Left lung (tissue), 4 donors: ENCODE measurements at regions not wholly inside any gene's neighbourhood (a gene's known extent, or its start where the extent isn't known, plus 50 kb on each side); places are given as distances from the start of the nearest gene placed in this dataset.

Experiments used
- ATAC-seq: fragments of 200-7000 bp; cut with Tn5 transposase; one replicate; pipeline ENCODE4 v1.9.1; 2020; ENCODE audit warnings: moderate library complexity
- DNase-seq, 4 donors: peaks; one replicate each; pipeline ENCODE4 v3.0.0-alpha.2; 2013 to 2020
- H3K27ac ChIP-seq, 2 donors: fragments of 200-600 bp; sonication (generic) in 1 of 2; one replicate each; pipeline versions ENCODE4 v1.5.0 to v1.8.0; 2020 to 2021
- H3K27me3 ChIP-seq, 2 donors: fragments of 200-600 bp; sonication (generic) in 1 of 2; one replicate each; pipeline versions ENCODE4 v1.5.0 to v1.8.0; 2020 to 2021
- H3K36me3 ChIP-seq, 2 donors: fragments of 200-600 bp; sonication (generic) in 1 of 2; one replicate each; pipeline versions ENCODE4 v1.5.0 to v1.8.0; 2020 to 2021
- H3K4me1 ChIP-seq, 2 donors: fragments of 200-600 bp; one replicate each; pipeline ENCODE4 v1.8.0; 2021
- H3K4me3 ChIP-seq, 2 donors: fragments of 200-600 bp; sonication (generic) in 1 of 2; one replicate each; pipeline versions ENCODE4 v1.5.0 to v1.8.0; 2020 to 2021; ENCODE audit warnings: mild to moderate bottlenecking in 1 of 2
- H3K9me3 ChIP-seq, 2 donors: fragments of 200-600 bp; sonication (generic) in 1 of 2; one replicate each; pipeline versions ENCODE4 v1.5.0 to v1.8.0; 2020 to 2021
- CTCF ChIP-seq, 2 donors: fragments of 200-600 bp; sonication (generic) in 1 of 2; IDR thresholded peaks; one replicate each; pipeline versions ENCODE4 v1.5.0 to v1.8.0; 2021; ENCODE audit warnings: antibody characterized with exemption in 2 of 2
- intact Hi-C, 2 donors: fragments of 100-400 bp; cut with DNase I; formaldehyde crosslinking; loops; one replicate each; pipeline versions ENCODE4 v1.11.2 to v1.14.2; 2022
- donor health status: DM: no; HTN: yes; CAD: no.
- donor health status: DM: no; HTN: no; CAD: no.

DNA sequence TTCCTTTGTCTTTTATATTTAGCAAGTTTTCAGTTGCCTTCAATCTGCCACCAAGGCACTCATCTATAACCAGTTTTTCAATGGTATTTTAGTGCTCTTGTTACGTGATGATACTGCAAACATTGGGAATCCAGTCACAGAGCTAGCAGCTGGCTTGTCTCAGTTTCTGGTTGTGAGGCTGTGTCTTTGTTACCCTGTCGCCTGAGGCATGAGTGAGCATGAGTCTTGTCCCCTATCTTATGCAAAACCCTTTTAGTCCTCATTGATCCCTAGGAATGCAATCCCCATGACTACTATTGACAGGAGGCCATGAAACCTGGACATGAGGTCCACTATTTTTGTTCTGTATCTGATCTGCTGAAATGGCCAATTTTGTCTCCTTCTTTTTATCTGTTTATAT, 391.0 kb downstream of the LMO7 start:
- H3K36me3 ChIP-seq: no peaks in the 10 kb centered on the region
- H3K4me1 ChIP-seq: no peaks in the 10 kb centered on the region
- H3K27me3 ChIP-seq: no peaks in the 10 kb centered on the region
- no peak overlapping the region for H3K4me3 ChIP-seq
- DNase-seq (no peak), ATAC-seq (no peak)
- no peak for TF ChIP-seq CTCF (IDR thresholded peaks at IDR 0.05)
- H3K9me3 ChIP-seq: peaks cover 0 to 2% of the 10 kb centered on the region in 2 donors
- H3K27ac ChIP-seq: no peak overlapping the region
- intact Hi-C loops: no loop called here

GRCh38 chr13:76025392-76025791, 389.3 kb downstream of the LMO7 start:
- H3K27me3 ChIP-seq: no peaks in the 10 kb centered on the region
- no peaks in the 10 kb centered on the region for H3K4me1 ChIP-seq
- peaks cover 0 to 2% of the 10 kb centered on the region in 2 donors for H3K9me3 ChIP-seq
- DNase-seq (no peak), ATAC-seq (no peak)
- TF ChIP-seq CTCF (IDR thresholded peaks at IDR 0.05): no peak
- H3K4me3 ChIP-seq: no peak overlapping the region
- no peaks in the 10 kb centered on the region for H3K36me3 ChIP-seq
- intact Hi-C loops: no loop called here
- H3K27ac ChIP-seq: no peak overlapping the region

DNA sequence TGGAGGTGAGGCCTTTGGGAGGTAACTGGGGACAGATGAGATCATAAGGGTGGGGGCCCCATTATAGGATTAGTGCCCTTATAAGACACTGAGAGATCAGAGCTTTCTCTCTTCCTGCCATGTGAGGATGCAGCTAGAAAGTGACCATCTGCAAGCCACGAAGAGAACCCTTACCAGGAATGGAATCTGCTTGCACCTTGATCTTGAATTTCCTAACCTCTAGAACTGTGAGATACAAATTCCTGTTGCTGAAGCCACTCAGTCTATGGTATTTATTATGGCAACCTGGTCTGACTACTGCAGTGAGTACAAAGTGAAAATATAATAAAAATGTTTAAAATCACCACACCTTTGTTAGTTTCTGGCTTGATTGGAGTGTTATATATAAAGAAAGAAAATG, 388.0 kb downstream of the LMO7 start:
- DNase-seq (no peak), ATAC-seq (no peak)
- H3K9me3 ChIP-seq: peaks cover 0 to 2% of the 10 kb centered on the region in 2 donors
- no peaks in the 10 kb centered on the region for H3K36me3 ChIP-seq
- H3K27me3 ChIP-seq: no peaks in the 10 kb centered on the region
- H3K27ac ChIP-seq: no peak overlapping the region
- TF ChIP-seq CTCF (IDR thresholded peaks at IDR 0.05): no peak
- H3K4me3 ChIP-seq: no peak overlapping the region
- intact Hi-C loops: no loop called here
- H3K4me1 ChIP-seq: no peaks in the 10 kb centered on the region

- TF ChIP-seq CTCF (IDR thresholded peaks at IDR 0.05): no peak
- peak; percentile 78 for ATAC-seq
Observed at GRCh38 chr13:76023652-76024051, 387.5 kb downstream of the LMO7 start.

DNA sequence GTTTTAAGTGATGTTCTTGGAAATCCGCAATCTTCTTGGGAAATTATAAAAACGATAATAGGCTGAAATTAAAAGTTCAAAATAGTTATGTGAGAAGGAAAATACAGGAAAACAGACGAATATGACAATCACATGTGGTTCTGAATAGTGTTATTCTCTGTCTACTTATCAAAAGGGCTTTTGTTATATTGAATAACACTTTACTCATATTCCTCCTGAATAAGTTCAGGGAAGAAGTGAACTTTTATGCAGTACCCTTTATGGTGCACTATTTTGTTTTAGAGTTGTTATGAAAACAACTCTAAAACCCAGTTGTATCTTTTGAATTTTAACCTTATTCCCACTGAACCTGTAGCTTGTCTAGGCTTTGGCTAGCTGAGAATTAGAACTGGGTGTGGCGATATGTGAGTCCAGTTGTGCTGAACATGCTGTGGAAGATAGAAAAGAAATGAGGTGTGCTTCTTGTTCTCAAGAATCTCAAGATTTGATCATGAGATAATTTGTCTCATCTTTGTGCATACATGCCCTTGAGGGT, 384.4 kb downstream of the LMO7 start:
- Histone ChIP-seq H3K27me3 (no peaks in the 10 kb centered on the region), H3K4me1 (no peaks in the 10 kb centered on the region), H3K27ac (no peak overlapping the region), H3K36me3 (no peaks in the 10 kb centered on the region), H3K9me3 (peaks cover 0 to 2% of the 10 kb centered on the region in 2 donors), H3K4me3 (no peak overlapping the region)
- no peak for TF ChIP-seq CTCF (IDR thresholded peaks at IDR 0.05)
- intact Hi-C loops: no loop called here
- DNase-seq: no peak
- ATAC-seq: no peak

More at GRCh38 chr13:76023652-76024051, 387.5 kb downstream of the LMO7 start:
- Histone ChIP-seq H3K36me3 (no peaks in the 10 kb centered on the region), H3K27ac (no peak overlapping the region), H3K27me3 (no peaks in the 10 kb centered on the region), H3K4me3 (no peak overlapping the region), H3K4me1 (no peaks in the 10 kb centered on the region), H3K9me3 (peaks cover 0 to 2% of the 10 kb centered on the region in 2 donors)
- no peak for DNase-seq
- intact Hi-C loops: no loop called here
